IMR-90 (cell line): ENCODE measurements at regions not wholly inside any gene's neighbourhood (a gene's known extent, or its start where the extent isn't known, plus 50 kb on each side); places are given as distances from the start of the nearest gene placed in this dataset.

ENCODE experiments used
- ATAC-seq: fragments of 200-7000 bp; cut with Tn5 transposase; 2 replicates; pipeline ENCODE4 v1.9.1; 2020; ENCODE audit warnings: low read depth, mild to moderate bottlenecking, moderate library complexity
- BruUV-seq: library from RNA; stranded (reverse); fragments of 400-500 nt; replicated peaks from 2 replicates; lab custom pipeline; 2021; lab: Mats Ljungman, UMichigan
- CTCF ChIA-PET: fragments of 300-600 bp; formaldehyde crosslinking; extraction: SDS; loops from one replicate; lab custom pipeline; 2021; ENCODE audit warnings: antibody characterized with exemption; lab: Yijun Ruan, JAX
- POLR2A ChIA-PET: fragments of 300-600 bp; sonication (Branson Sonifier 250); formaldehyde crosslinking; loops from one replicate; lab custom pipeline; 2022; ENCODE audit warnings: antibody characterized with exemption; ENCODE audit not compliant: unreplicated experiment; lab: Charles Lee
- DNase-seq: peaks from one replicate; pipeline ENCODE4 v3.0.0; 2013
- H2AFZ ChIP-seq: replicated peaks from 2 replicates; pipeline ENCODE3; 2013; ENCODE audit warnings: low read length, mild to moderate bottlenecking; ENCODE audit not compliant: poor library complexity
- H2AK5ac ChIP-seq: 2 replicates; pipeline ENCODE4 v1.6.1; 2013; ENCODE audit warnings: low read depth, low read length, inconsistent platforms
- H2AK9ac ChIP-seq: replicated peaks from 2 replicates; pipeline ENCODE3; 2013; ENCODE audit warnings: mild to moderate bottlenecking, low read depth, low read length, moderate library complexity; ENCODE audit not compliant: poor library complexity
- H2BK120ac ChIP-seq: 2 replicates; pipeline ENCODE4 v1.6.1; 2013; ENCODE audit warnings: low read depth, low read length, inconsistent platforms
- H2BK15ac ChIP-seq: 3 replicates; pipeline ENCODE4 v1.6.1; 2013; ENCODE audit warnings: low read depth, low read length, inconsistent platforms
- H2BK20ac ChIP-seq: 2 replicates; pipeline ENCODE4 v1.6.1; 2013; ENCODE audit warnings: low read depth, mild to moderate bottlenecking, inconsistent platforms, low read length, moderate library complexity
- H2BK5ac ChIP-seq: 2 replicates; pipeline ENCODE4 v1.6.1; 2013; ENCODE audit warnings: mild to moderate bottlenecking, low read depth, low read length, inconsistent platforms; ENCODE audit not compliant: poor library complexity, severe bottlenecking
- H3K14ac ChIP-seq: replicated peaks from 2 replicates; pipeline ENCODE4 v1.6.1; 2013; ENCODE audit warnings: low read depth, low read length, inconsistent platforms
- H3K18ac ChIP-seq: 2 replicates; pipeline ENCODE4 v1.6.1; 2013; ENCODE audit warnings: low read depth, low read length, control low read depth
- H3K23ac ChIP-seq: 2 replicates; pipeline ENCODE4 v1.6.1; 2013; ENCODE audit warnings: low read depth, low read length, inconsistent platforms
- H3K27ac ChIP-seq: 2 replicates; pipeline ENCODE4 v1.5.1; 2013; ENCODE audit warnings: mild to moderate bottlenecking, control low read depth, low read length; ENCODE audit not compliant: insufficient read depth
- H3K27me3 ChIP-seq: 2 replicates; pipeline ENCODE4 v1.6.1; 2013; ENCODE audit warnings: low read length; ENCODE audit not compliant: control insufficient read depth, insufficient read depth
- H3K36me3 ChIP-seq: 2 replicates; pipeline ENCODE4 v1.6.1; 2013; ENCODE audit warnings: low read length, mixed read lengths; ENCODE audit not compliant: control insufficient read depth, insufficient read depth
- H3K4ac ChIP-seq: 2 replicates; pipeline ENCODE4 v1.6.1; 2013; ENCODE audit warnings: low read depth, low read length, inconsistent platforms
- H3K4me1 ChIP-seq: 2 replicates; pipeline ENCODE4 v1.6.1; 2013; ENCODE audit warnings: low read length, mixed read lengths; ENCODE audit not compliant: control insufficient read depth, insufficient read depth
- H3K4me2 ChIP-seq: 2 replicates; pipeline ENCODE4 v1.6.1; 2013; ENCODE audit warnings: low read depth, mild to moderate bottlenecking, control low read depth, low read length, moderate library complexity
- H3K4me3 ChIP-seq: 2 replicates; pipeline ENCODE4 v1.5.1; 2013; ENCODE audit warnings: low read depth, mild to moderate bottlenecking, control low read depth, low read length, moderate library complexity; ENCODE audit not compliant: insufficient read depth
- H3K56ac ChIP-seq: 2 replicates; pipeline ENCODE4 v1.6.1; 2013; ENCODE audit warnings: low read length, inconsistent platforms; ENCODE audit not compliant: insufficient read depth; ENCODE audit errors: extremely low read depth
- H3K79me1 ChIP-seq, 2 experiments: 2 replicates each; pipeline ENCODE4 v1.6.1; 2013; ENCODE audit warnings: low read length in 2 of 2, inconsistent platforms in 1 of 2, low read depth in 1 of 2
- H3K9ac ChIP-seq: 2 replicates; pipeline ENCODE4 v1.6.1; 2013; ENCODE audit warnings: low read depth, low read length, control low read depth
- H3K9me1 ChIP-seq: 2 replicates; pipeline ENCODE4 v1.6.1; 2013; ENCODE audit warnings: low read length, inconsistent platforms; ENCODE audit not compliant: insufficient read depth
- H3K9me3 ChIP-seq: 2 replicates; pipeline ENCODE4 v1.6.1; 2013; ENCODE audit warnings: low read length; ENCODE audit not compliant: control insufficient read depth, insufficient read depth
- H4K20me1 ChIP-seq: 2 replicates; pipeline ENCODE4 v1.6.1; 2013; ENCODE audit warnings: low read length, inconsistent platforms; ENCODE audit not compliant: insufficient read depth
- H4K5ac ChIP-seq: 2 replicates; pipeline ENCODE4 v1.6.1; 2013; ENCODE audit warnings: mild to moderate bottlenecking, low read depth, low read length, control low read depth
- H4K8ac ChIP-seq, 2 experiments: 2 replicates each; pipeline ENCODE4 v1.6.1; 2013; ENCODE audit warnings: low read depth in 2 of 2, low read length in 2 of 2, control low read depth in 1 of 2, inconsistent platforms in 1 of 2
- H4K91ac ChIP-seq: 2 replicates; pipeline ENCODE4 v1.6.1; 2013; ENCODE audit warnings: low read depth, low read length, inconsistent platforms; ENCODE audit not compliant: insufficient read depth
- CEBPB ChIP-seq: IDR thresholded peaks from 2 replicates; pipeline ENCODE4 v1.6.1; 2012; ENCODE audit warnings: low read depth, low read length, improper control_type of control experiment
- FOS ChIP-seq: fragments of 150-350 bp; IDR thresholded peaks from 2 replicates; pipeline ENCODE4 v1.6.1; 2016; ENCODE audit warnings: low read depth, low read length
- MAFK ChIP-seq: IDR thresholded peaks from 2 replicates; pipeline ENCODE4 v1.6.1; 2012; ENCODE audit warnings: low read depth, low read length, improper control_type of control experiment
- MAZ ChIP-seq: IDR thresholded peaks from 2 replicates; pipeline ENCODE4 v1.6.1; 2012; ENCODE audit warnings: low read depth, mild to moderate bottlenecking, low read length, improper control_type of control experiment, moderate library complexity, borderline replicate concordance
- POLR2A ChIP-seq: IDR thresholded peaks from 2 replicates; pipeline ENCODE4 v1.6.1; 2012; ENCODE audit warnings: mild to moderate bottlenecking, low read depth, low read length
- RCOR1 ChIP-seq: IDR thresholded peaks from 2 replicates; pipeline ENCODE4 v1.6.1; 2012; ENCODE audit warnings: mild to moderate bottlenecking, low read length, improper control_type of control experiment; ENCODE audit not compliant: insufficient replicate concordance
- RFX5 ChIP-seq: IDR thresholded peaks from 2 replicates; pipeline ENCODE4 v1.8.0; 2012; ENCODE audit warnings: low read depth, mild to moderate bottlenecking, low read length, moderate library complexity
- USF2 ChIP-seq: fragments of 150-350 bp; IDR thresholded peaks from 2 replicates; pipeline ENCODE4 v1.6.1; 2017; ENCODE audit warnings: mild to moderate bottlenecking, antibody characterized with exemption, low read length, low read depth
- whole genome bisulfite sequencing, 2 experiments: methylation state at CpG; one replicate each; pipeline versions ENCODE4 v1.1.5 to v1.1.7; 2013; ENCODE audit warnings: missing lambda C conversion rate in 2 of 2; ENCODE audit not compliant: insufficient read length in 1 of 2; ENCODE audit errors: extremely low coverage in 2 of 2; 5-methylcytosine and 5-hydroxymethylcytosine counted together
- dilution Hi-C: fragments of 300-500 bp; cut with HindIII; formaldehyde crosslinking; loops from one replicate; pipeline ENCODE4 v1.14.3; 2018; ENCODE audit warnings: low sequenced_read_pairs; ENCODE audit not compliant: unreplicated experiment
- in situ Hi-C: fragments of 300-500 bp; cut with MboI; formaldehyde crosslinking; loops from 3 replicates; pipeline ENCODE4 v1.14.3; 2019; ENCODE audit warnings: low sequenced_read_pairs, inconsistent platforms, mixed read lengths
- intact Hi-C: fragments of 100-400 bp; cut with micrococcal nuclease; formaldehyde crosslinking; loops from 2 replicates; pipeline ENCODE4 v1.10.0; 2022

GRCh38 chr20:63127700-63128364, 88.1 kb downstream of the YTHDF1 start:
- Histone ChIP-seq H3K4me3 (no peak overlapping the region), H4K5ac (no peak overlapping the region), H3K9me3 (no peaks in the 10 kb centered on the region), H4K8ac (no peak overlapping the region), H3K14ac (no peak overlapping the region), H3K36me3 (no peaks in the 10 kb centered on the region), H3K27me3 (peaks cover 36% of the 10 kb centered on the region), H2BK5ac (no peak overlapping the region), H2BK120ac (no peak overlapping the region), H3K9me1 (no peaks in the 10 kb centered on the region), H3K56ac (no peak overlapping the region), H2BK20ac (no peak overlapping the region), H2BK15ac (no peak overlapping the region), H3K18ac (no peak overlapping the region), H3K79me1 (no peaks in the 10 kb centered on the region), H3K4ac (no peak overlapping the region), H3K4me2 (no peak overlapping the region), H4K91ac (no peak overlapping the region), H2AK9ac (no peak overlapping the region), H3K23ac (no peak overlapping the region), H3K27ac (no peak overlapping the region), H3K9ac (no peak overlapping the region), H3K4me1 (no peaks in the 10 kb centered on the region), H4K20me1 (no peaks in the 10 kb centered on the region), H2AK5ac (no peak overlapping the region), H2AFZ (no peak overlapping the region)
- intact Hi-C loops: no loop called here
- DNase-seq (no peak), ATAC-seq (no peak)
- ChIA-PET CTCF (no interaction called here), POLR2A (no interaction called here)
- in situ Hi-C loops: no loop called here
- dilution Hi-C loops: no loop called here
- TF ChIP-seq RCOR1 (no peak), MAFK (no peak), USF2 (no peak), POLR2A (no peak), CEBPB (no peak), MAZ (no peak), RFX5 (no peak), FOS (no peak)
- BruUV-seq: no TSS peak
- WGBS, 2 experiments: 62% methylated on average over 10 of the region's 21 CpGs; no CpG with 5 or more reads in 1 of the 2 experiments
